ENCODE measurements at regions not wholly inside any gene's neighbourhood (a gene's known extent, or its start where the extent isn't known, plus 50 kb on each side); places are given as distances from the start of the nearest gene placed in this dataset.

DNA sequence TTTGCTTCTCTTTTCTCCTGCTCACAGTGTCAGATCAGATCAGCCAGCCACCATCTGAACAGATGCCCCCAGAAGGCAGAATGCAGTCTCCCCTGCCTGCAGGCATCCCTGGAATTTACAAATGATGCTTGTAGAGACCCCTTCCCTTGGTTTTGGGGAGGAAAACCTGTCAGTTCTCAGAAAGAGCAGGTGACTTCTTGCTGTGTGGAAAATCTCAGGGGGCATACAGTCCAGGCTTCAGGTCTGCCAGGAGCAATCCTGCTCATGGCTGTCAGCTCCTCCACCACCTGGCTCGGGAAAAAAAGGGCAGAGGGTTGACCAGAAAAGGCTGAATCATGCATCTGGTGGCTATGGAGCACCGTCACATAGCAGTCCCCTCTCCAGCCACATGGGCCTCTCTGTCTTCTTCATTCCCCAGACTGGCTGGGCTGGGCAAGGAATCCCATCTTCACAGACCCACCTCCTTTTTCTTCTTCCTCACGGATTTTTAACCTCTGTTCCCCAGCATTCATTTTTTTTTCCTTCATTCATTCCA lies 107.0 kb downstream of the KCNF1 start:
- DNase-seq: no peak

DNA sequence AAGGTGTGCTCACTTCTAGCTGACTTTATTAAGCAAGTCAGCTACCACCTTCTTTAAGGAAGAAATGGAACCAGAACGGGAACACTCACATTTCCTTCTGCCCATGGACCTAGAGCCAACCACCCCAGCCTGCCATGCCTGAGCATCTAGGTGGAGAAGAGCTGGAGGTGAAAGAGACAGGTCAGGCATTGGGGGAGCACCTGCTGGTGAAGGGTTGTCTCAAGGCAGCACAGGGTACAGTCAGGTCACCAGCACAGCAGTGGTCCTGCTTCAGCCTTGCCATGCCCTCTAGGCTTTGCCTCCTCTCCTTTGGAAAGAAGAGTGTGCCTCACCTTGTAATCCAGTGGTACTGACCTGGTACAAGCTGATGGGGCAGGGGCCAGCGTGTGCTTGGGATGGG lies 107.9 kb downstream of the KCNF1 start:
- DNase-seq: no peak

DNA sequence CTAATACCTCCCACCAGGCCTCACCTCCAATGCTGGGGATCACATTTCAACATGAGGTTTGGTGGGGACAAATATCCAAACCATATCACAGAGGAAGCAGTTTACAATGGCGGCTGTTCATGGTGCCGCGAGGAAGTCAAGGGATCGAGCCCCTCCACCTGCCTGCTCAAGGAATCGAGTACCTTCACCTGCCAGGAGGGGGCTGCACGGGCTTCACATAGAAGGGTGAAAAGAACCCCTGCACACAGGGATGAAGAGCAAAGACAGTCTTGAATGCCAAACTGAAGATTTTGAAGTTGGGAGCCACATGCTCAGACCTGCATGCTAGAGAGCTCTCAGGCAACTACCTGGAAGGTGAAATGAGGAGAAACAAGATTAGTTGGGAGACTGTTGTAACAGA lies 110.3 kb downstream of the KCNF1 start:
- no peak for DNase-seq

- no peak for DNase-seq
These were observed 111.0 kb downstream of the KCNF1 start for GRCh38 chr2:11022591-11023273.

DNA sequence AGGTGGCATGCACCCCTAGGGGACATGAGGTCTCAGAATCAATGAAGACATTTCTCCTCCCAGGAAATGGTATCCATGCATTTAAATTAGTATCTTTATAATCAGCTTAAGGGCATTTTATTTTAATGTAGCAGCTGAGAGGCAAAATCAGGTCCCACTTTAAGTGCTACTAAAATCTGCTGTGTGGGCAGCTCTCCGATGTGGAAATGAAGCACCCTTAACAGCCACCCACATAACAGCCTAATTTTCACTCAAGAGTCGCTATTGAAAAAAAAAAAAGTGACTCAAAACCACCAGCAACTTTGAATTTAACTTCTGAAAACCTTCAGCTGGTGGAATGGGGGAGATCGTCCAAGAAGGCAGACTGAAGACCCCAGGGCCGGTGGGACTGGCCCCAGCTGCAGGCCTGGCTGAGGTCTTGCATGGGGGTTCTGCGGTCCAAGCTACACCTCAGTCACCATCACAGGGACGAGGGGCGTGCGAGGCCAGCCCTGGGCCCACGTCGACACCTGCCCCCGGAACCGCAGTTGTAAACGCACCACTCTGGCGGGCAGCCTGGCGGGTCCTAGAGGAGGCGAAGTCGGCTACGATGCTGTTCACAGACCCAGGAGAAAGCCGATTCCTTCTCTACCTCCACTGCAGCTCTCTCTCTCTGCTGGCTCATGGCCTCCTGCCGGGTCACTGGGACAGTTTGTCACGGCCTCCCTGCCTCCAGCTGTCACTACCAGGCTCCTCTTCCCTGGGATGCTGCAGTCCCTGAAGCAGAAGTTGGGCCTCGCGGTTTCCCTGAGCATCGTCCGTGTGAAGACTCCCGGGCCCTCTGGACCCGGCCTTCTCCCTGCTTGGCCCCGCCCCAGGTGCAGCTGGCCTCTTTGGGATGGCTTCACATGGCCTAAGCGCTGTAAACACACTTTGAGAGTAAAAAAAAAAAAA lies 111.9 kb downstream of the KCNF1 start:
- DNase-seq: no peak

- no peak for DNase-seq
These were observed 112.5 kb downstream of the KCNF1 start for GRCh38 chr2:11024259-11024645.

DNA sequence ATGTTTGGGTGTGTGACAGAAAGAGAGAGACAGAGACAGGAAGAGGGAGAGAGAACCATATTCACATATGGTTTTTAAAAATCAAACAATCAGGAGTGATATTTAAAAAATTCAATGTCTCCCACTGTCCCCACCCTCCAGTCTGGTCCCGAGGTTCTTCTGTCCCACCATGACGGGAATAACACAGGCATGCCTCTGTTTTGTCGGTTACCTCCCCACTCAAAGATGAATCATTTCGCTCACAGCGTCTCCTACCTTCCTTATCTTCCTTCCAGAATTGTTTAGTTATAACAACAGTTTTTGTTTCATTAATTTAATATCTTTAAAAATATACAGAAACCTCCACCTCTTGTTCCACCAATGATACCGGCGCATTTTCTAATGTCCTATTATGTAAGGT lies 113.0 kb downstream of the KCNF1 start:
- DNase-seq: no peak

- DNase-seq: no peak
These were observed 114.7 kb downstream of the KCNF1 start for GRCh38 chr2:11026286-11026921.

DNA sequence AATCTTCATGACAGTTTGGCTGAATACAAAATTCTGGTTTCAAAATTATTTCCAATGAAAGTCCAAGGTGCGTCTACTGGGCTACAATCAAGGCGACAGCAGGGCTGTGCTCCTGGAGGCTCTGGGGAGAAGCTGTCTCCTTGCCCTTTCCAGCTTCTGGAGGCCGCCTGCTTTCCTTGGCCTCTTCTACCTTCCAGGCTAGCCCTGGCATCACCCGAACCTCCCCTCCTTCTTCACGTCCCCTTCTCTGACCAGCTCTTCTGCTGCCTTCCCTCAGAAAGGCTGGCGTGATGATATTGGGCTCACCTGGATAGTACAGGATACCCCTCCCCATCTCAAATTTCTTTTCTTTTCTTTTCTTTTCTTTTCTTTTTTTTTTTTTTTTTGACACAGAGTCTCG lies 115.5 kb downstream of the KCNF1 start:
- no peak for DNase-seq

DNA sequence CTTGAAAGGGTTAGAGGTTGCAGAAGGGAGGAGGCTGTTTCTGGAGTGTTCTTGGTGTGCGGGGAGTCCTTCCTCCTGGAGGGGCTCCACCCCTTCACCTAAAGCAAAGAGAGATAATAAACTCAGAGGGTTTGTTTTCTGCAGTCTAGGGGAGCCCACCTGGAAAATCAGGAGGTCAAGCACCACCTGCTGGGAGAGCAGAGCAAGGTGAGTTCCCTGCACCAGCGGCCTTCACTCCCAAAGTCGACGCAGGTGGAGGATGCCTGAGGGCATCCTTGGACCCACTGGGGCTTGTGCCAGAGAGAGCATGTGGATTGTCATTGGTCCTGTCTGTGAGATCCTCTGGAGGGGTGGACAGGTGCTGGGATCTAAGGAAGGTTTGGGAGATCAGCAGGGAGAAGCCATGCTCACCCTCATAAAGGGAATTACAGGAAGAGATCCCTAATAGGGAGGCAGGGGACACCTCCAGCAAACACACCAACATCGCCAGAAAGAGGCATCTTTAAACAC lies 116.7 kb downstream of the KCNF1 start:
- no peak for DNase-seq

DNA sequence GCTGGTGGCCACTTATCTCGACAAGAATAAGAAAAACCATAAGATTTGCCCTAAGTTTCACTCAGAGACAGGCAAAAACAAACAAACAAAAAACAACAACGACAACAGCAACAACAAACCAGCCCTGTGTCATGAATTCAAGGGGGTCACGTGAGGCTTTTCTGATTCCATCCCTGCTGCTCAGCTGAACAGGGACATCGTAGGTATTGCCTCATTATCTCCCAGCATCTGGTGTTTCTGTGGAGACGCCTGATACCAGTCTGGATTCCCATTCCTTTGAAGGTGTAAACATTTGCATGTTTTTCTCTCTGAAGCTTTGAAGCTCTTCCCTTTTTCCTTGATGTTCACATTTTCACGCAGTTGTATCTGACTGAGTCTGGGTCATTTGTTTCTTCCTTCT lies 117.4 kb downstream of the KCNF1 start:
- no peak for DNase-seq

DNA sequence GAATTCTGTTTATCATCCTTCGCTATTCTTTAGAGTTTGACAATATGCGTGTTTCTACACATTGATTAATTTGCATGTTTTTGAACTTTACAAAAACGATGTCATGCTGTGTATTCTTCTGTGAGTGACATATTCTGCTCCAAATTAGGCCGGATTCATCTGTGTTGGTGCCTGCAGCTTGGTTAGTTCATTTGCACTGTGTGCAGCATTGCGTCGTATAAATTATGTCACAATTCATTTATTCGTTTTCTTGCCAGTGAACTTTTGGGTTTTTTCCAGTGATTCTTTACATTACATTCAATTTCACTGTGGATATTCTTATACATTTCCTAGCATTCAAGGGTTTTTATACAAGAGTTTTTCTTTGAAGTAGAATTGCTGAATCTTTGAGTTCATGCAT lies 118.3 kb downstream of the KCNF1 start:
- no peak for DNase-seq

DNA sequence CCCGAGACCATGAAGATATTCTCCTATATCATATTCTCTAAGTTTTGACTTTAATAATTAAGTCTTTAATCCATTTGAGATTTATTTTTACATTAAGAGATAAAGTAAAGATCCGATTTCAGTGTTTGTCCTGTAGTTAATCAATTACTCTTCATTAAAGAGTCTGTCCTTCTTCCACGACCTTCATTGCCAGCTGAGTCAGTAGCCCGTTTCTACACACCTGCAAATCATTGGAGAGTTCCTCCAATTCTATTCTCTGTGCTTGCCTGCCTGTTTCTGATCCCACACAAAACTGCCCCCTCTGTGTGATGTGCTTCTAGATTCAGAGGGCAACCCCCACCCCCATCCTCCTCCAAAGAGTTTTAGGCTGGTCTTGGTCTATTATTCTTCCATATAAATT lies 119.2 kb downstream of the KCNF1 start:
- DNase-seq: no peak

DNA sequence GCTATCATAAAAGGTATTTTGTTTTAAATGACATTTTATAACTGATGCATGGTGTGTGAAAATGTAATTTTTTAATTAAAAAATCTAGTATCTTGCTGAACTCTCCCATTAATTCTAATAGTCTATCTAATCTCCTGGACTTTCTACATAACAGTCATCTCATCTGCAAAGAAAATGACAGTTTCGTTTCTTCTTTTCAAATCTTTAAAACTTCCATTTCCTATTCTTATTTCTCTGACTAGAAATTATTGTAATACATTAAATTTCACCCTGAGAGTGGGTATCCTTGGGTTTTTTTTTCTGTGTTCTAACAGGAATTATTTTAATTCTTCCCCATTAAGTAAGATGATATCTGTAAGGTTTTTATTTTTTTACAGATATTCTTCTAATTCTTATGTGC lies 120.1 kb downstream of the KCNF1 start:
- DNase-seq: no peak

DNA sequence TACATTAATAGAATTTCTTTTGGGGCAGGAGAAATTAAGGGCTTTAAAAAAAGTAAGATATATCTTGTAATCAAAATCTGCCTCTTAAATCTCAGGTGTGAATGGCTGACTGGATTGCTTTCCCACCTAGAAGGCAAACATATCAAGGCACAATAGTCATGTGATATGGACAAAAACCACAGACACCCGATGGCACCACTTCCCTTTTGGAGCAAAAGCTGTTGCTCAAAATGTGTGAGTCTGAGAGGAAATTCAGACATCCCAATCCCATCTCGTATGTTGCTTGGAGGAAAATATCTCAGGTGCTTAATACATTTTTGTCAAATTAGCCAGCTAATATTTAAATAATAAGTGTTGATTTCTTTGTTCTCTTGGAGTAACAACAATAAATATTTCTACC lies 120.7 kb downstream of the KCNF1 start:
- no peak for DNase-seq

DNA sequence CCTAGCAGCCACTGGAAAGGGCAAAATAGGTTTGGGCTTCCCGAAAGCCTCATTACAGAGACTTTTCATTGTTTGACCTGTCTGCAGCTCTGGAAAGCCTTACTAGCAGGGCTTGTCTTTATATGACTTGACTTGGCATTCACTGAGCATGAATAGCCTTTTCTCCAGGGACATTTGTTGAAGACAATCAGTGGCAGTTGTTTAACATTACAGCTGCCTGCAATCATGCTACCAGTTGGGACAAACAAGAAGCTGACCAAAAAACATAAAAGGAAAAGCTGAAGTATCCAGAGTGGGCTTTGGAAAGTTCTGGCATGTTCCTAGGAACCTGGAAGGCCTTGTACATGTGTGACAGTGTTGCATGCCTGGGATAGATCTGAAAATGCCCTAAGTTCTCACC lies 121.4 kb downstream of the KCNF1 start:
- DNase-seq: no peak

- no peak for DNase-seq
These were observed 116.6 kb upstream of the SLC66A3 start for GRCh38 chr2:11038641-11039040.

GRCh38 chr2:11040992-11041391 lies 114.3 kb upstream of the SLC66A3 start:
- DNase-seq: no peak

DNA sequence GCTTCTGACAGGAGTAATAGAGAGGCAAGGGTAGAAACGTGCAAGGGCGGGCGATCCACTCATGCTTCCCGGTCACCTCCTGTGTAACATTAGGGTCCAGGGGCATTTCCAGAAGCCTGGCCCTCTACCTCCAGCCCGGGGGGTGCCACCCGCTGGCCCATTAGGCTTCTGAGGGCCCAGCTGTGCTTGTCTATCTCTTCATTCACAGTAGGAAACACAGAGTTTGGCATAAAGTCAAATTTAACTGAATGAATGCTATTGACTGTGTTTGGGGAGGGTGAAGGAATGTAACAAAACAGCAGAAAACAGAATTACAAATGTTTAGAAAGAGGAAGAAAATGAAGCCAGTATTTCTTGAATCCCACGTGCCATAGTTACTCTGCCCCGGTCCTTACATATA lies 112.4 kb upstream of the SLC66A3 start:
- DNase-seq: no peak

- no peak for DNase-seq
These were observed 112.0 kb upstream of the SLC66A3 start for GRCh38 chr2:11043245-11043644.

DNA sequence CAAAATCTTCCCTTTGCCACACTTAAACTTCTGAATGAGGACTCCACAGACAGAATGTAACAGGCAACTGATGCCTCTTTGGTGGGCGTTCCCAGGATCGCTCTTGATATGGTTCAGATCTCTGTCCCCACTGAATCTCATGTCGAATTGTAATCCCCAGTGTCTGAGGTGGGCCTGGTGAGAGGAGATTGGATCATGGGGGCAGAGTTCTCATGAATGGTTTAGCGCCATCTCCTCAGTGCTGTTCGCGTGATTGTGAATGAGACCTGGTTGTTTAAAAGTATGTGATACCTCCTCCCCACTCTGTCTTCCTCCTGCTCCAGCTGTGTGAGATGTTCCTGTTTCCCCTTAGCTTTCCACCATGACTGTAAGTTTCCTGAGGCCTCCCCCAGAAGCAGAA lies 111.1 kb upstream of the SLC66A3 start:
- no peak for DNase-seq

DNA sequence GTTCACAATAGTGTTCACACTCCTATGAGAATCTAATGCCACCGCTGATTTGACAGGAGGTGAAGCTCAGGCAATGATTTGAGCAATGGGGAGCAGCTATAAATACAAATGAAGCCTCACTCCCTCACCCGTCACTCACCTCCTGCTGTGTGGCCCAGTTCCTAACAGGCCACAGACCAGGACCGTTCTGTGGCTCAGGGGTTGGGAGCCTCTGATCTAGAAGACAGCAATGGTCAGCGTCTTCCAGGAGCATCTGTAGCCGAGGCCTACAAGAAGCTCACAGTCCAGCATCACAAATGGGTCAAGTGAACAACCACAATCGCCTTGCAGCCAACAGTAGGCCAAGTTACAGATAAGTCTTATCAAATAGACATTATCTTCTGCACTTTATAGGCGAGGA lies 110.0 kb upstream of the SLC66A3 start:
- no peak for DNase-seq

GRCh38 chr2:11048335-11049008 lies 106.8 kb upstream of the SLC66A3 start:
- DNase-seq: no peak

All from COR-L47 (cell line).